ENCODE measurements at regions not wholly inside any gene's neighbourhood (a gene's known extent, or its start where the extent isn't known, plus 50 kb on each side); places are given as distances from the start of the nearest gene placed in this dataset.

DNA sequence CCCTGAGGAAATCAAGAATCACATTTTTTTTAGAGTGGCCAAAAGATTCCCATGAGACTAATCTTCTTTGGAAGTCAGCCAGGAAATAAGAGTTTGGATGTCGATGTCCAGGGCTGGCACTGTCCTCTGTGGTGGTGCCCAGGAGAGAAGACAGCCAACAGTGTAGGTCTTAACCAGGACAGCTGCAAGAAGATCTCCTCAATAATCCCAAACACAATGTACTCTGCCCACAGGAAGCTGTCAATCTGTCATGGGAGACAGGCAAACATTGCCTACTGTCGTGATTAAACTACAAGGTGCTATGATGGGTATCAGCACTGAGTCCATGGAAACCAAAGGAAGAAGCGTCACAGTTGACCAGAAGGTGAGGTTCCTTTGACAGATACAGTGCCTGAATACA, 174.1 kb downstream of the PIK3R1 start:
- no peak overlapping the region for H3K4me3 ChIP-seq (replicated peaks in 1 of 2; ENCODE audit: low read depth in 1 of 2, low read length in 2 of 2)
- no peak for ATAC-seq
- H3K9ac ChIP-seq (ENCODE audit: low read length), result no peak overlapping the region
- no peak overlapping the region for H3K4me2 ChIP-seq (ENCODE audit: low read length)
- H3K36me3 ChIP-seq (ENCODE audit: control insufficient read depth in 1 of 2, insufficient read depth in 2 of 2, low read length in 2 of 2), result no peaks in the 10 kb centered on the region
- no TSS peak for BruUV-seq (replicated peaks)
- CTCF ChIA-PET, result no interaction called here
- H3K79me2 ChIP-seq (ENCODE audit: insufficient read depth, low read length), result no peaks in the 10 kb centered on the region
- no peak for DNase-seq (ENCODE audit: low read depth, low spot score)
- RAD21 ChIA-PET (ENCODE audit: low non-redundant PET in 1 of 2, low total read pairs in 2 of 2, uncharacterized antibody in 2 of 2, unreplicated experiment in 2 of 2), result no interaction called here
- no peak overlapping the region for H2AFZ ChIP-seq (ENCODE audit: low read depth, low read length, poor library complexity, severe bottlenecking)
- no peak overlapping the region for H3K27ac ChIP-seq (ENCODE audit: low read depth, low read length)
- intact Hi-C loops (cut with micrococcal nuclease), result no loop called here
- no peaks in the 10 kb centered on the region for H3K27me3 ChIP-seq (ENCODE audit: insufficient read depth, low read length)
- H4K20me1 ChIP-seq (ENCODE audit: insufficient read depth), result no peaks in the 10 kb centered on the region
- no peak for TF ChIP-seq ELF1 (IDR thresholded peaks at IDR 0.05; ENCODE audit: borderline replicate concordance, low read depth)
- POLR2A ChIA-PET, result no interaction called here
- H3K9me2 ChIP-seq (ENCODE audit: insufficient read depth), result no peaks in the 10 kb centered on the region
- no peaks in the 10 kb centered on the region for H3K4me1 ChIP-seq (ENCODE audit: control insufficient read depth in 1 of 2, insufficient read depth in 2 of 2, low read length in 2 of 2)
- H3K9me3 ChIP-seq (ENCODE audit: control insufficient read depth in 1 of 2, insufficient read depth in 1 of 2, low read depth in 1 of 2, low read length in 2 of 2), result no peaks in the 10 kb centered on the region

DNA sequence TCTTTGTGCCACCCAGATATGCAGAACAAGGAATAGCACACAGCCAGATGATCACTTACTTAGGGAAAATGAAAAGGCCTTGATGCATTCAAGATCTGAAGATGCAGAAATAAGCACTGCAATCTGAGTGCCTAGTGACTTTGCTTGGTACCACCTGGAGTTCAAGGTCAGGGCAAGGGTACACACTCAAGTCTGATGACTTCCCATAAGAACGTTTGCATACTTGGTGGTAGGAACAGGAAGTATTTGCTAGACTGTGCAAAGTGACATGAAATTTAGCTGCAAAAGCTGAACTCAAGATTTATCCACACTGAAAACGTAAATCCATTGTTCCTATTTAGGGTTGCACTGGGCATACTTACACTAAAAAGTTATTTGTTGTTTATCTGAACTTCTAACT, 177.1 kb downstream of the PIK3R1 start:
- BruUV-seq (replicated peaks), result no TSS peak
- H3K9ac ChIP-seq (ENCODE audit: low read length), result no peak overlapping the region
- RAD21 ChIA-PET (ENCODE audit: low non-redundant PET in 1 of 2, low total read pairs in 2 of 2, uncharacterized antibody in 2 of 2, unreplicated experiment in 2 of 2), result no interaction called here
- no peaks in the 10 kb centered on the region for H3K79me2 ChIP-seq (ENCODE audit: insufficient read depth, low read length)
- H4K20me1 ChIP-seq (ENCODE audit: insufficient read depth), result no peaks in the 10 kb centered on the region
- TF ChIP-seq, protein P1, sequence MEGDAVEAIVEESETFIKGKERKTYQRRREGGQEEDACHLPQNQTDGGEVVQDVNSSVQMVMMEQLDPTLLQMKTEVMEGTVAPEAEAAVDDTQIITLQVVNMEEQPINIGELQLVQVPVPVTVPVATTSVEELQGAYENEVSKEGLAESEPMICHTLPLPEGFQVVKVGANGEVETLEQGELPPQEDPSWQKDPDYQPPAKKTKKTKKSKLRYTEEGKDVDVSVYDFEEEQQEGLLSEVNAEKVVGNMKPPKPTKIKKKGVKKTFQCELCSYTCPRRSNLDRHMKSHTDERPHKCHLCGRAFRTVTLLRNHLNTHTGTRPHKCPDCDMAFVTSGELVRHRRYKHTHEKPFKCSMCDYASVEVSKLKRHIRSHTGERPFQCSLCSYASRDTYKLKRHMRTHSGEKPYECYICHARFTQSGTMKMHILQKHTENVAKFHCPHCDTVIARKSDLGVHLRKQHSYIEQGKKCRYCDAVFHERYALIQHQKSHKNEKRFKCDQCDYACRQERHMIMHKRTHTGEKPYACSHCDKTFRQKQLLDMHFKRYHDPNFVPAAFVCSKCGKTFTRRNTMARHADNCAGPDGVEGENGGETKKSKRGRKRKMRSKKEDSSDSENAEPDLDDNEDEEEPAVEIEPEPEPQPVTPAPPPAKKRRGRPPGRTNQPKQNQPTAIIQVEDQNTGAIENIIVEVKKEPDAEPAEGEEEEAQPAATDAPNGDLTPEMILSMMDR (IDR thresholded peaks at IDR 0.05 in 2 of 3, conservative IDR thresholded peaks at IDR 0.05 in 1 of 3; ENCODE audit: borderline replicate concordance in 1 of 3, insufficient read depth in 1 of 3, low read depth in 2 of 3, low read length in 2 of 3), result no peak
- TF ChIP-seq EZH2phosphoT487 (IDR thresholded peaks at IDR 0.05; ENCODE audit: borderline replicate concordance), result no peak
- no peak for TF ChIP-seq YY1 (IDR thresholded peaks at IDR 0.05; ENCODE audit: extremely low read depth, insufficient replicate concordance, low read depth, low read length)
- no peak for TF ChIP-seq SP1 (IDR thresholded peaks at IDR 0.05; ENCODE audit: low read depth)
- TF ChIP-seq, protein P2, sequence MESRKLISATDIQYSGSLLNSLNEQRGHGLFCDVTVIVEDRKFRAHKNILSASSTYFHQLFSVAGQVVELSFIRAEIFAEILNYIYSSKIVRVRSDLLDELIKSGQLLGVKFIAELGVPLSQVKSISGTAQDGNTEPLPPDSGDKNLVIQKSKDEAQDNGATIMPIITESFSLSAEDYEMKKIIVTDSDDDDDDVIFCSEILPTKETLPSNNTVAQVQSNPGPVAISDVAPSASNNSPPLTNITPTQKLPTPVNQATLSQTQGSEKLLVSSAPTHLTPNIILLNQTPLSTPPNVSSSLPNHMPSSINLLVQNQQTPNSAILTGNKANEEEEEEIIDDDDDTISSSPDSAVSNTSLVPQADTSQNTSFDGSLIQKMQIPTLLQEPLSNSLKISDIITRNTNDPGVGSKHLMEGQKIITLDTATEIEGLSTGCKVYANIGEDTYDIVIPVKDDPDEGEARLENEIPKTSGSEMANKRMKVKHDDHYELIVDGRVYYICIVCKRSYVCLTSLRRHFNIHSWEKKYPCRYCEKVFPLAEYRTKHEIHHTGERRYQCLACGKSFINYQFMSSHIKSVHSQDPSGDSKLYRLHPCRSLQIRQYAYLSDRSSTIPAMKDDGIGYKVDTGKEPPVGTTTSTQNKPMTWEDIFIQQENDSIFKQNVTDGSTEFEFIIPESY (IDR thresholded peaks at IDR 0.05; ENCODE audit: extremely low read depth, insufficient replicate concordance, low read length), result no peak
- TF ChIP-seq EZH2 (IDR thresholded peaks at IDR 0.05), result no peak
- TF ChIP-seq JUND (IDR thresholded peaks at IDR 0.05), result no peak
- no peak for TF ChIP-seq ZNF274 (IDR thresholded peaks at IDR 0.05; ENCODE audit: low read depth, low read length)
- TF ChIP-seq SIN3A (IDR thresholded peaks at IDR 0.05; ENCODE audit: low read depth), result no peak
- TF ChIP-seq SRF (IDR thresholded peaks at IDR 0.05; ENCODE audit: low read depth), result no peak
- TF ChIP-seq FOSL1 (IDR thresholded peaks at IDR 0.05; ENCODE audit: low read depth), result no peak
- TF ChIP-seq ZFX (IDR thresholded peaks at IDR 0.05), result no peak
- no peak for TF ChIP-seq TCF7L2 (IDR thresholded peaks at IDR 0.05; ENCODE audit: borderline replicate concordance, extremely low read depth, insufficient read depth, insufficient read length)
- TF ChIP-seq POLR2A (IDR thresholded peaks at IDR 0.05; ENCODE audit: borderline replicate concordance, extremely low read depth, insufficient read depth, insufficient read length), result no peak
- TF ChIP-seq CBX3 (IDR thresholded peaks at IDR 0.05; ENCODE audit: low read depth), result no peak
- no peak for TF ChIP-seq CEBPB (IDR thresholded peaks at IDR 0.05; ENCODE audit: low read depth)
- H3K4me1 ChIP-seq (ENCODE audit: control insufficient read depth in 1 of 2, insufficient read depth in 2 of 2, low read length in 2 of 2), result peaks cover 0 to 13% of the 10 kb centered on the region in 2 experiments; a peak in 1 of 4 replicates
- no peak overlapping the region for H3K4me2 ChIP-seq (ENCODE audit: low read length)
- no peaks in the 10 kb centered on the region for H3K9me3 ChIP-seq (ENCODE audit: control insufficient read depth in 1 of 2, insufficient read depth in 1 of 2, low read depth in 1 of 2, low read length in 2 of 2)
- H3K4me3 ChIP-seq (replicated peaks in 1 of 2; ENCODE audit: low read depth in 1 of 2, low read length in 2 of 2), result no peak overlapping the region
- no peak overlapping the region for H2AFZ ChIP-seq (ENCODE audit: low read depth, low read length, poor library complexity, severe bottlenecking)
- no peak overlapping the region for H3K27ac ChIP-seq (ENCODE audit: low read depth, low read length)
- intact Hi-C loops (cut with micrococcal nuclease), result no loop called here
- H3K27me3 ChIP-seq (ENCODE audit: insufficient read depth, low read length), result no peaks in the 10 kb centered on the region
- DNase-seq (ENCODE audit: low read depth, low spot score) (no peak), ATAC-seq (no peak)
- POLR2A ChIA-PET, result no interaction called here
- CTCF ChIA-PET, result no interaction called here
- no peaks in the 10 kb centered on the region for H3K36me3 ChIP-seq (ENCODE audit: control insufficient read depth in 1 of 2, insufficient read depth in 2 of 2, low read length in 2 of 2)
- H3K9me2 ChIP-seq (ENCODE audit: insufficient read depth), result no peaks in the 10 kb centered on the region

Data from HCT116 (cell line).